H9 (cell line): ENCODE measurements at regions not wholly inside any gene's neighbourhood (a gene's known extent, or its start where the extent isn't known, plus 50 kb on each side); places are given as distances from the start of the nearest gene placed in this dataset.

Source experiments
- DNase-seq: peaks from one replicate; pipeline ENCODE4 v3.0.0-alpha.2; 2017
- H2AFZ ChIP-seq: one replicate; pipeline ENCODE4 v1.6.1; 2013; ENCODE audit warnings: mild to moderate bottlenecking, low read length, control low read depth, moderate library complexity
- H2AK5ac ChIP-seq: 2 replicates; pipeline ENCODE4 v1.6.1; 2013; ENCODE audit warnings: low read length, control low read depth, mixed read lengths; ENCODE audit not compliant: insufficient read length
- H2BK120ac ChIP-seq: one replicate; pipeline ENCODE4 v1.6.1; 2013; ENCODE audit warnings: low read depth, mild to moderate bottlenecking, low read length, control low read depth, inconsistent platforms; ENCODE audit not compliant: poor library complexity, severe bottlenecking
- H2BK12ac ChIP-seq: 2 replicates; pipeline ENCODE4 v1.6.1; 2013; ENCODE audit warnings: low read length, control low read depth, mixed read lengths, low read depth; ENCODE audit not compliant: insufficient read length
- H2BK15ac ChIP-seq: 2 replicates; pipeline ENCODE4 v1.6.1; 2013; ENCODE audit warnings: low read depth, low read length, control low read depth
- H2BK20ac ChIP-seq: one replicate; pipeline ENCODE4 v1.6.1; 2013; ENCODE audit warnings: low read depth, mild to moderate bottlenecking, low read length, control low read depth, inconsistent platforms; ENCODE audit not compliant: poor library complexity, severe bottlenecking
- H2BK5ac ChIP-seq: 2 replicates; pipeline ENCODE4 v1.6.1; 2013; ENCODE audit warnings: low read length, control low read depth, mixed read lengths; ENCODE audit not compliant: insufficient read length
- H3K14ac ChIP-seq: 2 replicates; pipeline ENCODE4 v1.6.1; 2013; ENCODE audit warnings: low read length, control low read depth; ENCODE audit not compliant: insufficient read depth
- H3K18ac ChIP-seq: 2 replicates; pipeline ENCODE4 v1.6.1; 2013; ENCODE audit warnings: low read depth, mild to moderate bottlenecking, mixed read lengths, low read length, control low read depth; ENCODE audit not compliant: insufficient read length
- H3K23ac ChIP-seq: 2 replicates; pipeline ENCODE4 v1.6.1; 2013; ENCODE audit warnings: low read length, control low read depth, mixed read lengths, low read depth; ENCODE audit not compliant: insufficient read length
- H3K23me2 ChIP-seq: 2 replicates; pipeline ENCODE4 v1.6.1; 2013; ENCODE audit warnings: low read depth, mild to moderate bottlenecking, mixed read lengths, low read length, control low read depth; ENCODE audit not compliant: insufficient read length, poor library complexity, severe bottlenecking
- H3K27ac ChIP-seq: 2 replicates; pipeline ENCODE4 v1.5.1; 2013; ENCODE audit warnings: low read length, control low read depth, mixed read lengths, low read depth; ENCODE audit not compliant: insufficient read length
- H3K27me3 ChIP-seq: 2 replicates; pipeline ENCODE4 v1.6.1; 2013; ENCODE audit warnings: low read length, control low read depth, inconsistent platforms; ENCODE audit not compliant: insufficient read depth
- H3K4ac ChIP-seq: 2 replicates; pipeline ENCODE4 v1.6.1; 2013; ENCODE audit warnings: low read depth, mild to moderate bottlenecking, control low read depth, inconsistent platforms, low read length, moderate library complexity
- H3K4me1 ChIP-seq: 2 replicates; pipeline ENCODE4 v1.6.1; 2013; ENCODE audit warnings: low read length, control low read depth, inconsistent platforms; ENCODE audit not compliant: insufficient read depth
- H3K4me2 ChIP-seq: 2 replicates; pipeline ENCODE4 v1.6.1; 2013; ENCODE audit warnings: low read length, control low read depth, mixed read lengths; ENCODE audit not compliant: insufficient read length, insufficient read depth
- H3K56ac ChIP-seq: 2 replicates; pipeline ENCODE4 v1.6.1; 2013; ENCODE audit warnings: low read depth, mild to moderate bottlenecking, mixed read lengths, low read length, control low read depth; ENCODE audit not compliant: insufficient read length
- H3K79me1 ChIP-seq: 2 replicates; pipeline ENCODE4 v1.6.1; 2013; ENCODE audit warnings: low read depth, mild to moderate bottlenecking, moderate library complexity, low read length, control low read depth, inconsistent platforms; ENCODE audit not compliant: insufficient read depth, poor library complexity, severe bottlenecking
- H3K79me2 ChIP-seq: 2 replicates; pipeline ENCODE4 v1.6.1; 2013; ENCODE audit warnings: low read length, control low read depth, inconsistent platforms; ENCODE audit not compliant: insufficient read depth
- H3K9ac ChIP-seq: 2 replicates; pipeline ENCODE4 v1.6.1; 2013; ENCODE audit warnings: low read length, control low read depth, mixed read lengths; ENCODE audit not compliant: insufficient read length; ENCODE audit errors: extremely low read depth
- H3K9me3 ChIP-seq: one replicate; pipeline ENCODE4 v1.6.1; 2013; ENCODE audit warnings: low read depth, low read length, inconsistent platforms; ENCODE audit not compliant: control insufficient read depth
- H3T11ph ChIP-seq: one replicate; pipeline ENCODE4 v1.6.1; 2013; ENCODE audit warnings: mild to moderate bottlenecking, low read length, control low read depth, inconsistent platforms
- H4K20me1 ChIP-seq: one replicate; pipeline ENCODE4 v1.6.1; 2013; ENCODE audit not compliant: control insufficient read depth, insufficient read length, insufficient read depth
- H4K5ac ChIP-seq: 2 replicates; pipeline ENCODE4 v1.6.1; 2013; ENCODE audit warnings: low read depth, mild to moderate bottlenecking, mixed read lengths, low read length, control low read depth; ENCODE audit not compliant: insufficient read length
- H4K8ac ChIP-seq: replicated peaks from 2 replicates; pipeline ENCODE4 v1.6.1; 2013; ENCODE audit warnings: low read length, control low read depth, mixed read lengths, low read depth; ENCODE audit not compliant: insufficient read length
- H4K91ac ChIP-seq: 2 replicates; pipeline ENCODE4 v1.6.1; 2013; ENCODE audit warnings: low read depth, mild to moderate bottlenecking, moderate library complexity, mixed read lengths, low read length, control low read depth; ENCODE audit not compliant: insufficient read length
- H3K27ac Mint-ChIP-seq, 3 experiments: 2 replicates in 2 of 3; 3 replicates in 1 of 3; pipeline ENCODE4 v1.8.0; 2020 to 2021; ENCODE audit warnings: mixed read lengths in 3 of 3, mild to moderate bottlenecking in 1 of 3, moderate library complexity in 1 of 3
- H3K27me3 Mint-ChIP-seq: 2 replicates; pipeline ENCODE4 v1.8.0; 2021; ENCODE audit warnings: low read depth, mild to moderate bottlenecking, moderate library complexity, mixed read lengths
- H3K36me3 Mint-ChIP-seq, 3 experiments: 2 replicates in 2 of 3; 3 replicates in 1 of 3; pipeline ENCODE4 v1.8.0; 2020 to 2021; ENCODE audit warnings: low read depth in 3 of 3, mixed read lengths in 3 of 3; ENCODE audit not compliant: insufficient read depth in 1 of 3
- H3K4me1 Mint-ChIP-seq, 2 experiments: 2 replicates each; pipeline ENCODE4 v1.8.0; 2020; ENCODE audit warnings: mixed read lengths in 2 of 2
- H3K4me3 Mint-ChIP-seq, 2 experiments: 2 replicates in 1 of 2; 3 replicates in 1 of 2; pipeline ENCODE4 v1.8.0; 2020 to 2021; ENCODE audit warnings: mild to moderate bottlenecking in 2 of 2, mixed read lengths in 2 of 2, moderate library complexity in 1 of 2
- H3K9me3 Mint-ChIP-seq, 2 experiments: 2 replicates in 1 of 2; 3 replicates in 1 of 2; pipeline ENCODE4 v1.8.0; 2020; ENCODE audit warnings: mild to moderate bottlenecking in 2 of 2, mixed read lengths in 2 of 2, moderate library complexity in 1 of 2
- WGBS: extraction: QIAGEN DNeasy Blood & Tissue Kit; methylation state at CpG from one replicate; pipeline ENCODE4 v1.1.7; 2013; ENCODE audit warnings: missing lambda C conversion rate, low lambda C conversion rate, mixed read lengths; ENCODE audit not compliant: insufficient read length; ENCODE audit errors: extremely low coverage; 5-methylcytosine and 5-hydroxymethylcytosine counted together
- TF ChIP-seq, protein P1 (sequence below): fragments of 200-600 bp; sonication (generic); conservative IDR thresholded peaks from 3 replicates; pipeline ENCODE4 v1.8.0; 2021; ENCODE audit warnings: antibody characterized with exemption, mild to moderate bottlenecking

DNA sequence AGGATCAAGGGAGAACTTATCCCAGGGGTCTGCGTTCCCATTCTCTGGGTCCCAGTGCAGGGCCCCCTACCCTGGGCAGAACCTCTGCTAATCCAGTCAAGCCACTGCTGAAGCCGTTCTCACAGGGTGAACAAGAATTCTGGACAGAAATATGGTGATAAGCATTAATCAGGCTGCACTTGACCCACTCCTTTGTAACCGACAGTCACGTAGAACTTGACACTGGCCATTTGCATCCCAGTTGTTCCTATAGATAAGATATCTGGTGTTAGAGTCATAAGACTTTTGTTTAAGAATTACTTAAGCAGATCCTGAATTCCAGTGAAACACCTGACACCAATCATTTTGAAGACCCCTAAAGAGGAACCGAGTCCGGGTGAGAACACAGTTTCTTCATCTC lies 107.5 kb upstream of the THY1 start:
- Histone ChIP-seq H3K23me2 (no peaks in the 10 kb centered on the region), H3K23ac (no peak overlapping the region), H4K20me1 (no peaks in the 10 kb centered on the region), H3K18ac (no peak overlapping the region), H3K27me3 (no peaks in the 10 kb centered on the region; the same call in 1 of the 2 replicates), H3K14ac (no peak overlapping the region), H3K9me3 (no peaks in the 10 kb centered on the region), H3K79me1 (no peaks in the 10 kb centered on the region), H2BK15ac (no peak overlapping the region), H4K91ac (no peak overlapping the region), H3K27ac (no peak overlapping the region), H3K79me2 (0 out of 2 replicates have a peak, but pooled peaks cover 2% of the 10 kb centered on the region), H4K8ac (no peak overlapping the region), H3T11ph (no peak overlapping the region), H2BK120ac (no peak overlapping the region), H2BK12ac (no peak overlapping the region), H2BK5ac (no peak overlapping the region), H4K5ac (no peak overlapping the region), H2AFZ (no peak overlapping the region), H2BK20ac (no peak overlapping the region), H3K4me1 (no peaks in the 10 kb centered on the region), H3K4ac (no peak overlapping the region), H3K56ac (no peak overlapping the region), H3K9ac (no peak overlapping the region), H3K4me2 (no peak overlapping the region), H2AK5ac (no peak overlapping the region)
- WGBS = no CpG with 5 or more reads among the region's 6 CpGs
- Mint-ChIP-seq H3K36me3 (no peaks in the 10 kb centered on the region), H3K9me3 (no peaks in the 10 kb centered on the region), H3K27ac (no peak overlapping the region), H3K4me3 (no peak overlapping the region), H3K27me3 (peaks cover 45% of the 10 kb centered on the region), H3K4me1 (peaks cover 11% of the 10 kb centered on the region in 2 experiments)
- TF ChIP-seq, protein P1, sequence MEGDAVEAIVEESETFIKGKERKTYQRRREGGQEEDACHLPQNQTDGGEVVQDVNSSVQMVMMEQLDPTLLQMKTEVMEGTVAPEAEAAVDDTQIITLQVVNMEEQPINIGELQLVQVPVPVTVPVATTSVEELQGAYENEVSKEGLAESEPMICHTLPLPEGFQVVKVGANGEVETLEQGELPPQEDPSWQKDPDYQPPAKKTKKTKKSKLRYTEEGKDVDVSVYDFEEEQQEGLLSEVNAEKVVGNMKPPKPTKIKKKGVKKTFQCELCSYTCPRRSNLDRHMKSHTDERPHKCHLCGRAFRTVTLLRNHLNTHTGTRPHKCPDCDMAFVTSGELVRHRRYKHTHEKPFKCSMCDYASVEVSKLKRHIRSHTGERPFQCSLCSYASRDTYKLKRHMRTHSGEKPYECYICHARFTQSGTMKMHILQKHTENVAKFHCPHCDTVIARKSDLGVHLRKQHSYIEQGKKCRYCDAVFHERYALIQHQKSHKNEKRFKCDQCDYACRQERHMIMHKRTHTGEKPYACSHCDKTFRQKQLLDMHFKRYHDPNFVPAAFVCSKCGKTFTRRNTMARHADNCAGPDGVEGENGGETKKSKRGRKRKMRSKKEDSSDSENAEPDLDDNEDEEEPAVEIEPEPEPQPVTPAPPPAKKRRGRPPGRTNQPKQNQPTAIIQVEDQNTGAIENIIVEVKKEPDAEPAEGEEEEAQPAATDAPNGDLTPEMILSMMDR = no peak
- DNase-seq = no peak
